GM12873 (cell line): ENCODE measurements at regions not wholly inside any gene's neighbourhood (a gene's known extent, or its start where the extent isn't known, plus 50 kb on each side); places are given as distances from the start of the nearest gene placed in this dataset.

Source experiments
- TF ChIP-seq, protein P1 (sequence below): IDR thresholded peaks from 2 replicates; pipeline ENCODE4 v1.5.1; 2012; ENCODE audit warnings: low read depth, mild to moderate bottlenecking, moderate library complexity, low read length, control low read depth; ENCODE audit not compliant: insufficient read depth; ENCODE audit errors: missing control alignments

DNA sequence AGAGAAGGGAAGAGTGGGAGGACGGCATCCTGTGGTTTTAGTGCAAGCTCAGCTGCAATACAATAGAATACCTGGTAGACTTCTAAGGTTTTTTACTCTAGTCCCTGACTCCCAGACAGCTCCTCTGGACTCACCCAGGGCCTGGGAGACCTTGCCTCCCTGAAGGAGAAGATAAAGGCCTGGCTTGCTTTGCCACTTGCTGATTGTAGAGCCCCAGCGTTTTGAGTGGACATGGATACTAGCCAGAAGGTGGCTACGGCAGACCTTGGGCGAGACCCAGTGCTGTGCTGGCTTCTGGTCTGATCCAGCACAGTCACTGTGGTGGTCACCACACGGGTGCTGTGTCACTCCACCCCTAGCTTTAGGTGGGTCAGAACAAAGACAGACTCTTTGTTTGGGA is 72.2 kb upstream of the TTC14 start:
- TF ChIP-seq, protein P1, sequence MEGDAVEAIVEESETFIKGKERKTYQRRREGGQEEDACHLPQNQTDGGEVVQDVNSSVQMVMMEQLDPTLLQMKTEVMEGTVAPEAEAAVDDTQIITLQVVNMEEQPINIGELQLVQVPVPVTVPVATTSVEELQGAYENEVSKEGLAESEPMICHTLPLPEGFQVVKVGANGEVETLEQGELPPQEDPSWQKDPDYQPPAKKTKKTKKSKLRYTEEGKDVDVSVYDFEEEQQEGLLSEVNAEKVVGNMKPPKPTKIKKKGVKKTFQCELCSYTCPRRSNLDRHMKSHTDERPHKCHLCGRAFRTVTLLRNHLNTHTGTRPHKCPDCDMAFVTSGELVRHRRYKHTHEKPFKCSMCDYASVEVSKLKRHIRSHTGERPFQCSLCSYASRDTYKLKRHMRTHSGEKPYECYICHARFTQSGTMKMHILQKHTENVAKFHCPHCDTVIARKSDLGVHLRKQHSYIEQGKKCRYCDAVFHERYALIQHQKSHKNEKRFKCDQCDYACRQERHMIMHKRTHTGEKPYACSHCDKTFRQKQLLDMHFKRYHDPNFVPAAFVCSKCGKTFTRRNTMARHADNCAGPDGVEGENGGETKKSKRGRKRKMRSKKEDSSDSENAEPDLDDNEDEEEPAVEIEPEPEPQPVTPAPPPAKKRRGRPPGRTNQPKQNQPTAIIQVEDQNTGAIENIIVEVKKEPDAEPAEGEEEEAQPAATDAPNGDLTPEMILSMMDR, result no peak

GRCh38 chr3:180530276-180530675 is 71.7 kb upstream of the TTC14 start:
- TF ChIP-seq, protein P1, result no peak

DNA sequence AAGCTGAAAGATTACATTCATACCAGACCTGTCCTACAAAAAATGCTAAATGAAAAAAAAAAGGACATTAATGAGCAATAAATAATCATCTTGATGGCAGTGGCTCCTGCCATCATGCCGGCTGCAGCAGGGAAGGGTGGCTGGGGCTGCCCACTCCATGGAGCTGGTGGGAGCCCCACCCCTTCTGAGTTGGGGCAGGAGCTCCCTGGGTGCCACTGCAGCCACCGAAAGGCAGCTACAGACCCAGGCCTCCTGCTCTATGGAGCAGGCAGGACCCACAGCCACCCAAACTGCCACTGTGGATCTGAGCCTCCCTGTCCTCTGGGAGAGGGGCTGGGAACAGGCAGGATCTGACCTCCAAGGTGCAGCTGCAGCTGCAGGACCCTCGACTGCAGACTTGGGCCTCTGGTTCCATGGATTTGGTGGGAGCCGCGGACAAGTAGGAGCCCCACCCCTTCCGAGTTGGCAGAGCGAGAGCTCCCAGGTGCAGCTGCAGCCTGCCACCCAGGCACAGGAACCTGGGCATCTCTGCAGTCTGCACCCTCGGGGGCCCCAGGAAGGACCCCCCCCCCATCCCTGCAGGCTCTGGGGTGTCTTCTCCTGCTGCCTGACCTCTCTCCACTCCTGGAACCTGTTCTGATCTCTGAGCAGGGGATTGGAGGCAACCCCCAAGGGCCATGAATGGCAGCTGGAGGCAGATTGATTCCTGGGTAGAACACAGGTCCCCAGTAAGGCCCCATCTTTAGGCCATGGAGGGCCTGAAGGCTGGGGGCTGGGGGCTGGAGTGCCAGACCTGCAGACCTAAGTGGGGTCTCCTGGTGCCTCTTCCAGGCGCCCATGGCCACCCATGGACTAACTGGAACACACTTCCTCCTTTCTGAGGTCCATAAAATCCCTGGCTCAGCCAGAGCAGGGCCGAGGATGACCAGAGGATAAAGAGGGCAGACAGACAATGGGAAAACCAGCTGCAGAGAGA is 70.4 kb upstream of the TTC14 start:
- TF ChIP-seq, protein P1, result no peak

GRCh38 chr3:180534828-180535227 is 67.1 kb upstream of the TTC14 start:
- TF ChIP-seq, protein P1, result no peak

DNA sequence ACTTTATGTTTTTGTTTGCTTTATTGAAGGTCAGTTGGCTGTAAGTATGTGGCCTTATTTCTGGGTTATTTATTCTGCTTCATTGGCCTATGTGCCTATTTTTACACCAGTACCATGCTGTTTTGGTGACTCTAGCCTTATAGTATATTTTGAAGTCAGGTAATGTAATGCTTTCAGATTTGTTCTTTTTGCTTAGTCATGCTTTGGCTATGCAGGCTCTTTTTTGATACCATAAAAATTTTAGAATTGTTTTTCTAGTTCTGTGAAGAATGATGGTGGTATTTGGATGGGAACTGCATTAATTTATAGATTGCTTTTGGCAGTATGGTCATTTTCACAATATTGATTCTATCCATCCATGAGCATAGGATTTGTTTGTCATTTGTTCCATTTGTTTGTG is 63.5 kb upstream of the TTC14 start:
- TF ChIP-seq, protein P1, result no peak

- TF ChIP-seq, protein P1, result no peak
Observed at GRCh38 chr3:180543877-180544276, 58.1 kb upstream of the TTC14 start.

GRCh38 chr3:180546863-180547262 is 55.1 kb upstream of the TTC14 start:
- TF ChIP-seq, protein P1, result no peak
